ENCODE measurements at regions not wholly inside any gene's neighbourhood (a gene's known extent, or its start where the extent isn't known, plus 50 kb on each side); places are given as distances from the start of the nearest gene placed in this dataset.

DNA sequence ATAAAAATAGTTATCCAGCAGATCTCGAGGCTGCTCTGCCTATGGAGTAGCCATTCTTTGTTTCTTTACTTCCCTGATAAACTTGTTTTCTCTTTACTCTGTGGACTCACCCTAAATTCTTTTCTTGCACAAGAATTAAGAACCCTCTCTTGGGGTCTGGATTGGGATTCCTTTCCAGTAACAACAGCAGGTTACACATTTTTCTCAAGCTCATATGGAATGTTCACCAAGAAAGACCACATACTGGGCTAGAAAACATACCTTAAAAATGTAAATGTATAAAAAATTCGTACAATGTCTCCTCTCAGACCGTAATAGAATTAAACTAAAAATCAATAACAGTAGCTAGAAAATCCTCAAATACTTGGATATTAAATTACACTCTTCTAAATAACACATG lies 299.2 kb downstream of the CNTN3 start:
- TF ChIP-seq GRHL2 (CRISPR knock-in tag; IDR thresholded peaks at IDR 0.05; ENCODE audit: insufficient replicate concordance, severe bottlenecking) (no peak), CREM (CRISPR knock-in tag; IDR thresholded peaks at IDR 0.05) (no peak), CBFB (CRISPR knock-in tag; IDR thresholded peaks at IDR 0.05; ENCODE audit: low read depth) (no peak), ATF6 (CRISPR knock-in tag; IDR thresholded peaks at IDR 0.05) (no peak)
- TF ChIP-seq, protein P1, sequence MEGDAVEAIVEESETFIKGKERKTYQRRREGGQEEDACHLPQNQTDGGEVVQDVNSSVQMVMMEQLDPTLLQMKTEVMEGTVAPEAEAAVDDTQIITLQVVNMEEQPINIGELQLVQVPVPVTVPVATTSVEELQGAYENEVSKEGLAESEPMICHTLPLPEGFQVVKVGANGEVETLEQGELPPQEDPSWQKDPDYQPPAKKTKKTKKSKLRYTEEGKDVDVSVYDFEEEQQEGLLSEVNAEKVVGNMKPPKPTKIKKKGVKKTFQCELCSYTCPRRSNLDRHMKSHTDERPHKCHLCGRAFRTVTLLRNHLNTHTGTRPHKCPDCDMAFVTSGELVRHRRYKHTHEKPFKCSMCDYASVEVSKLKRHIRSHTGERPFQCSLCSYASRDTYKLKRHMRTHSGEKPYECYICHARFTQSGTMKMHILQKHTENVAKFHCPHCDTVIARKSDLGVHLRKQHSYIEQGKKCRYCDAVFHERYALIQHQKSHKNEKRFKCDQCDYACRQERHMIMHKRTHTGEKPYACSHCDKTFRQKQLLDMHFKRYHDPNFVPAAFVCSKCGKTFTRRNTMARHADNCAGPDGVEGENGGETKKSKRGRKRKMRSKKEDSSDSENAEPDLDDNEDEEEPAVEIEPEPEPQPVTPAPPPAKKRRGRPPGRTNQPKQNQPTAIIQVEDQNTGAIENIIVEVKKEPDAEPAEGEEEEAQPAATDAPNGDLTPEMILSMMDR (IDR thresholded peaks at IDR 0.05), result no peak
